K562 (cell line): ENCODE measurements at regions not wholly inside any gene's neighbourhood (a gene's known extent, or its start where the extent isn't known, plus 50 kb on each side); places are given as distances from the start of the nearest gene placed in this dataset.

Source experiments
- ATAC-seq: fragments of 200-7000 bp; cut with Tn5 transposase; 3 replicates; pipeline ENCODE4 v1.9.1; 2020; ENCODE audit warnings: moderate library complexity
- BruUV-seq: library from RNA; stranded (reverse); fragments of 400-500 nt; replicated peaks from 2 replicates; lab custom pipeline; 2021; lab: Mats Ljungman, UMichigan
- CTCF ChIA-PET: fragments of 300-600 bp; formaldehyde crosslinking; extraction: SDS; loops from one replicate; lab custom pipeline; 2021; ENCODE audit warnings: low intra/inter-chr PET ratio; lab: Yijun Ruan, JAX
- POLR2A ChIA-PET: fragments of 300-600, 350-650 bp; sonication (Branson Sonifier 250); formaldehyde crosslinking; extraction: SDS; loops from one replicate; lab custom pipeline; 2021; ENCODE audit warnings: antibody characterized with exemption, inconsistent platforms; lab: Yijun Ruan, JAX
- DNase-seq, 4 experiments: peaks; one replicate each; pipeline versions ENCODE4 v3.0.0 to v3.0.0-alpha.2; 2011 to 2018; ENCODE audit warnings: low spot score in 3 of 4, mixed read lengths in 3 of 4; ENCODE audit errors: extremely low read depth in 1 of 4
- FAIRE-seq: peaks from 2 replicates; lab custom pipeline; 2011; peaks lifted over from hg19 to GRCh38; lab: Jason Lieb, UNC
- H2AFZ ChIP-seq: 2 replicates; pipeline ENCODE4 v1.6.0; 2011; ENCODE audit warnings: low read depth, low read length, control low read depth, inconsistent platforms
- H3K27ac ChIP-seq: fragments of 200-600 bp; 3 replicates; pipeline ENCODE4 v1.8.0; 2011; ENCODE audit warnings: low read depth, mild to moderate bottlenecking, control low read depth, inconsistent platforms, low read length, moderate library complexity, mixed read lengths; ENCODE audit errors: extremely low read depth
- H3K27me3 ChIP-seq, 2 experiments: fragments of 300-600 bp in 1 of 2; 2 replicates in 1 of 2; 3 replicates in 1 of 2; pipeline versions ENCODE4 v1.6.0 to v1.8.0; 2011; ENCODE audit warnings: inconsistent platforms in 2 of 2, low read length in 2 of 2, mild to moderate bottlenecking in 1 of 2, mixed read lengths in 1 of 2, moderate library complexity in 1 of 2; ENCODE audit not compliant: control insufficient read depth in 2 of 2, insufficient read depth in 2 of 2
- H3K36me3 ChIP-seq: fragments of 300-600 bp; 3 replicates; pipeline ENCODE4 v1.8.0; 2011; ENCODE audit warnings: mild to moderate bottlenecking, low read length, inconsistent platforms; ENCODE audit not compliant: control insufficient read depth, insufficient read depth
- H3K4me1 ChIP-seq, 2 experiments: fragments of 200-600 bp in 1 of 2; replicated peaks in 1 of 2; 2 replicates in 1 of 2; 3 replicates in 1 of 2; pipeline versions ENCODE4 v1.5.1 to v1.8.0; 2011; ENCODE audit warnings: inconsistent platforms in 2 of 2, low read length in 2 of 2, mild to moderate bottlenecking in 1 of 2, mixed read lengths in 1 of 2, moderate library complexity in 1 of 2; ENCODE audit not compliant: control insufficient read depth in 2 of 2, insufficient read depth in 2 of 2
- H3K4me2 ChIP-seq: 2 replicates; pipeline ENCODE4 v1.6.1; 2011; ENCODE audit warnings: low read length, control low read depth, inconsistent platforms, mixed read lengths; ENCODE audit not compliant: insufficient read depth
- H3K4me3 ChIP-seq: fragments of 200-600 bp; sonication (generic), shearing (Covaris generic); 2 replicates; pipeline ENCODE4 v1.5.1; 2016; ENCODE audit warnings: control low read depth, inconsistent platforms
- H3K79me2 ChIP-seq: fragments of 200-600 bp; 3 replicates; pipeline ENCODE4 v1.8.0; 2011; ENCODE audit warnings: low read length, inconsistent platforms; ENCODE audit not compliant: control insufficient read depth, insufficient read depth
- H3K9ac ChIP-seq, 2 experiments: 2 replicates each; pipeline versions ENCODE4 v1.6.0 to v1.6.1; 2011; ENCODE audit warnings: low read depth in 2 of 2, low read length in 2 of 2, control low read depth in 1 of 2, inconsistent platforms in 1 of 2, mild to moderate bottlenecking in 1 of 2, mixed read lengths in 1 of 2; ENCODE audit not compliant: insufficient read depth in 1 of 2
- H3K9me1 ChIP-seq: one replicate; pipeline ENCODE4 v1.6.0; 2011; ENCODE audit warnings: inconsistent platforms, mild to moderate bottlenecking, low read length, moderate library complexity; ENCODE audit not compliant: control insufficient read depth, insufficient read depth
- H3K9me3 ChIP-seq: replicated peaks from 2 replicates; pipeline ENCODE4 v1.5.1; 2011; ENCODE audit warnings: low read depth, low read length, inconsistent platforms; ENCODE audit not compliant: control insufficient read depth, insufficient read depth
- H4K20me1 ChIP-seq: replicated peaks from 2 replicates; pipeline ENCODE4 v1.6.1; 2011; ENCODE audit warnings: low read length, inconsistent platforms, mixed read lengths; ENCODE audit not compliant: control insufficient read depth, insufficient read depth
- ADNP ChIP-seq: fragments of 200-800 bp; sonication (Bioruptor generic); IDR thresholded peaks from 2 replicates; pipeline ENCODE4 v1.6.1; 2016; ENCODE audit warnings: missing genetic modification characterization, missing compliant biosample characterization
- DNMT1 ChIP-seq: fragments of 450-650 bp; IDR thresholded peaks from 2 replicates; pipeline ENCODE4 v1.6.1; 2016; ENCODE audit warnings: antibody characterized with exemption, mild to moderate bottlenecking
- HMGN3 ChIP-seq: IDR thresholded peaks from 2 replicates; pipeline ENCODE4 v1.6.1; 2011; ENCODE audit warnings: borderline replicate concordance, low read depth, mild to moderate bottlenecking, mixed read lengths, low read length; ENCODE audit not compliant: insufficient read length; ENCODE audit errors: extremely low read depth
- VEZF1 ChIP-seq: fragments of 200-800 bp; sonication (Bioruptor generic); IDR thresholded peaks from 2 replicates; pipeline ENCODE4 v1.6.1; 2017; ENCODE audit warnings: missing genetic modification characterization, missing compliant biosample characterization
- in situ Hi-C: fragments of 300-500 bp; cut with MboI; formaldehyde crosslinking; loops from 4 replicates; pipeline ENCODE4 v1.15.0; 2018; ENCODE audit warnings: inconsistent platforms, mixed read lengths
- intact Hi-C: fragments of 100-400 bp; cut with micrococcal nuclease; formaldehyde crosslinking; loops from 2 replicates; pipeline ENCODE4 v1.14.2; 2022
- TF ChIP-seq, protein P1 (sequence below): sonication (generic); formaldehyde crosslinking; IDR thresholded peaks from 2 replicates; pipeline ENCODE4 v1.8.1; 2022; ENCODE audit warnings: missing genetic modification reagents

GRCh38 chr5:74301576-74301975 is 339.0 kb downstream of the ENC1 start:
- BruUV-seq: no TSS peak
- no peaks in the 10 kb centered on the region for H3K9me3 ChIP-seq
- H3K9me1 ChIP-seq: no peaks in the 10 kb centered on the region
- no peak for ATAC-seq
- no peak for DNase-seq
- TF ChIP-seq VEZF1 (CRISPR knock-in tag): no peak
- TF ChIP-seq, protein P1, sequence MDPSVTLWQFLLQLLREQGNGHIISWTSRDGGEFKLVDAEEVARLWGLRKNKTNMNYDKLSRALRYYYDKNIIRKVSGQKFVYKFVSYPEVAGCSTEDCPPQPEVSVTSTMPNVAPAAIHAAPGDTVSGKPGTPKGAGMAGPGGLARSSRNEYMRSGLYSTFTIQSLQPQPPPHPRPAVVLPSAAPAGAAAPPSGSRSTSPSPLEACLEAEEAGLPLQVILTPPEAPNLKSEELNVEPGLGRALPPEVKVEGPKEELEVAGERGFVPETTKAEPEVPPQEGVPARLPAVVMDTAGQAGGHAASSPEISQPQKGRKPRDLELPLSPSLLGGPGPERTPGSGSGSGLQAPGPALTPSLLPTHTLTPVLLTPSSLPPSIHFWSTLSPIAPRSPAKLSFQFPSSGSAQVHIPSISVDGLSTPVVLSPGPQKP (CRISPR knock-in tag): no peak
- TF ChIP-seq DNMT1: no peak
- TF ChIP-seq ADNP: no peak
- no peak for TF ChIP-seq HMGN3
- intact Hi-C loops: no loop called here
- no peak for FAIRE-seq
- no peaks in the 10 kb centered on the region for H4K20me1 ChIP-seq
- H3K4me3 ChIP-seq: no peak overlapping the region
- no peaks in the 10 kb centered on the region for H3K79me2 ChIP-seq
- H3K36me3 ChIP-seq: no peaks in the 10 kb centered on the region
- no peak overlapping the region for H3K4me2 ChIP-seq
- CTCF ChIA-PET: no interaction called here
- POLR2A ChIA-PET: no interaction called here
- no peaks in the 10 kb centered on the region for H3K4me1 ChIP-seq
- no peak overlapping the region for H2AFZ ChIP-seq
- H3K9ac ChIP-seq: no peak overlapping the region
- no peak overlapping the region for H3K27ac ChIP-seq
- in situ Hi-C loops: no loop called here
- H3K27me3 ChIP-seq: no peaks in the 10 kb centered on the region; a peak in 1 of 5 replicates
